ENCODE measurements at regions not wholly inside any gene's neighbourhood (a gene's known extent, or its start where the extent isn't known, plus 50 kb on each side); places are given as distances from the start of the nearest gene placed in this dataset.

DNA sequence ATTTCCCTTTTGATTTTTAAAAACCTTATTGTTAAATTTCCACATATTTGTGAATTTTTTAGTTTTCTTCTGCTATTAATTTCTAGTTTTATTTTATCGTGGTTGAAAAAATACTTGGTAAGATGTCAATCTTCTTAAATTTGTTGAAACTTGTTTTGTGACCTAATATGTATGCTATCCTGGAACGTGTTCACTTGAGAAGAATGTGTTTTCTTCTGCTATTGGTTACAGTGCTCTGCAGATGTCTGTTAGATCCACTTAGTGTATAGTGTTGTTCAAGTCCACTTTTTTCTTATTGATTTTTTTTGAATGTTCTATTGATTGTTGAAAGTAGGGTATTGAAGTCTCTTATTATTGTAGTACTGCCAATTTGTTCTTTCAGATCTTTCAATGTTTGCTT, 116.5 kb upstream of the NETO1 start:
- TF ChIP-seq, protein P1, sequence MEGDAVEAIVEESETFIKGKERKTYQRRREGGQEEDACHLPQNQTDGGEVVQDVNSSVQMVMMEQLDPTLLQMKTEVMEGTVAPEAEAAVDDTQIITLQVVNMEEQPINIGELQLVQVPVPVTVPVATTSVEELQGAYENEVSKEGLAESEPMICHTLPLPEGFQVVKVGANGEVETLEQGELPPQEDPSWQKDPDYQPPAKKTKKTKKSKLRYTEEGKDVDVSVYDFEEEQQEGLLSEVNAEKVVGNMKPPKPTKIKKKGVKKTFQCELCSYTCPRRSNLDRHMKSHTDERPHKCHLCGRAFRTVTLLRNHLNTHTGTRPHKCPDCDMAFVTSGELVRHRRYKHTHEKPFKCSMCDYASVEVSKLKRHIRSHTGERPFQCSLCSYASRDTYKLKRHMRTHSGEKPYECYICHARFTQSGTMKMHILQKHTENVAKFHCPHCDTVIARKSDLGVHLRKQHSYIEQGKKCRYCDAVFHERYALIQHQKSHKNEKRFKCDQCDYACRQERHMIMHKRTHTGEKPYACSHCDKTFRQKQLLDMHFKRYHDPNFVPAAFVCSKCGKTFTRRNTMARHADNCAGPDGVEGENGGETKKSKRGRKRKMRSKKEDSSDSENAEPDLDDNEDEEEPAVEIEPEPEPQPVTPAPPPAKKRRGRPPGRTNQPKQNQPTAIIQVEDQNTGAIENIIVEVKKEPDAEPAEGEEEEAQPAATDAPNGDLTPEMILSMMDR (IDR thresholded peaks at IDR 0.05) = no peak
- TF ChIP-seq POLR2AphosphoS5 (IDR thresholded peaks at IDR 0.05) (no peak), POLR2A (IDR thresholded peaks at IDR 0.05) (no peak)

Measured in gastroesophageal sphincter (tissue), 3 donors.